HG03521 (cell line): ENCODE measurements at regions not wholly inside any gene's neighbourhood (a gene's known extent, or its start where the extent isn't known, plus 50 kb on each side); places are given as distances from the start of the nearest gene placed in this dataset.

Experiments used
- ATAC-seq: cut with Tn5 transposase; IDR thresholded peaks from one replicate; pipeline ENCODE4 v1.9.1; 2021; ENCODE audit warnings: mild to moderate bottlenecking, moderate library complexity; ENCODE audit not compliant: unreplicated experiment

DNA sequence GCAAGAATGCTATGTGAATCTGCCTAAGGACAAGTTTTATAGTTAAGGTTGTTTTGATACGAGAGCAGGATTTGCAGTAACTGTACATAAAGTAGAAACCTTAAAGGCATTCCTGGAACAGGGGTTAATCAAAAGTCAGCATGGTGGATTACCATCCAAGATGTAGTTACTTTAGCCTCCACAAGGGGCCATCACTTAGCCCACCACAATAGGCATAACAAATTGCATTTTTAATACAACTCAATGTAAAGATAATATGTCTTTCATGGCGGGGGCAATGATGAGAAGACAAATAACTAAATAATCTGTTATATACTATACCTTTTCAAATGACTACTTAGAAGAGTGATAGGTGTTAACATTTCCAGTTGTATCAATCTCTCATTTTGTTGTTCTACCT, 611.2 kb upstream of the ADGRL4 start:
- ATAC-seq, result no peak

DNA sequence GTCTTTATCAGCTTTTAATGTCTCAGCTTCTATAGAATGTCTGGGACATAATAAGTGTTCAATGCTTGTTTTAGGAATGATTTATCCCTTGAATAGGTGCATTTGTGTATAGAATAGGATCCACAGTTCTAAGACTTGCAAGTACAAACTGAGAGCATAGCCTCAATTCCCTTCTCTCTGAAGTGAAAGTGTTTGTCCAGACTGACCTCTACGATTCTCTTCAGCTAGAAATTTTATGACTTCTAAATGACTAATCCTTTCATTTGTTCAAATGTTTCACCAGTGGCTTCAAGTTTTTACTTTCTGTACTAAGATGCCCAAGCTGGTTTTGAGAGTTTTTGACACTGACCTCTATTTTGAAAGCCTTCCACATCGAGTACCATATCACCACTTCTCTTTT, 608.2 kb upstream of the ADGRL4 start:
- ATAC-seq, result no peak

GRCh38 chr1:79614106-79614505, 607.6 kb upstream of the ADGRL4 start:
- ATAC-seq, result no peak

DNA sequence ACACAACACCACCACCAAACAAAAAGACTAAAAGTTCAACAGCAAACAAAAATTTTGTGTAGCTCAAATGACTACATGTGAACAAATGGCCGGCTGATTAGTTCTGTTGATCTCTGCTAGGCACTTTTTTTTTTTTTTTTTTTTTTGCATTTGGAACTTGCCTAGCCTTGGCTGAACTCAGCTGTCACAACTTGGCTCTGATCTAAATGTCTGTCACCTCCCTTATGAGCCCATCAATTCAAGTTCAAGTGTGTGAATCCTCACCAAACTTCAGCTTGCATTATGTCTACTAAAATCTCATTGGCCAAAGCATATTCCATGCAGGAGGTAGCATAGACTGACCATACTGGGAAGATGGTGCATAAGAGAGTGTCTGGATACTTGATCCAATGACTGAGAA, 606.5 kb upstream of the ADGRL4 start:
- ATAC-seq, result no peak

GRCh38 chr1:79604490-79605198, 598.1 kb upstream of the ADGRL4 start:
- ATAC-seq, result no peak

DNA sequence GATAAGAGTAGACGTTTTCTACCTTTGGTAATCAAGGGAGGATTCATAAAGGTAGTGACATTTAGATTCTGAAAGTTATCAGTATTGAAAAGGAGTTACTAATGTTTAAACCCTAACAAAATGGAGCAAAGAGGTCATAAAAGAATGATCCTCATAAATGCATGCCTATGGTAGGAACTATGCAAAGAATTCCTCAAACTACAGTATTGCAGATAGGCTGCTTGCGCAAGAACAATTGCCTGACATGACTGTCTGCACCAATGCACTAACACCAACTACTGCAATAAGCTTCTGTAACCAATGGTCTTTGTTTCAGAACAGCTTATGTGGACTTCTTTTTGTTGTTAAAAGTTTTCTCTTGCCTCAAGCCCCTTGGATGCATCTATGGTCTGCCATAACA, 597.3 kb upstream of the ADGRL4 start:
- ATAC-seq, result no peak

- no peak for ATAC-seq
Measured at GRCh38 chr1:79599257-79599656, 592.7 kb upstream of the ADGRL4 start.

GRCh38 chr1:79595931-79596330, 589.4 kb upstream of the ADGRL4 start:
- ATAC-seq, result no peak

GRCh38 chr1:79594121-79594698, 587.7 kb upstream of the ADGRL4 start:
- ATAC-seq, result no peak

- ATAC-seq, result no peak
Measured at GRCh38 chr1:79592707-79593106, 586.2 kb upstream of the ADGRL4 start.

DNA sequence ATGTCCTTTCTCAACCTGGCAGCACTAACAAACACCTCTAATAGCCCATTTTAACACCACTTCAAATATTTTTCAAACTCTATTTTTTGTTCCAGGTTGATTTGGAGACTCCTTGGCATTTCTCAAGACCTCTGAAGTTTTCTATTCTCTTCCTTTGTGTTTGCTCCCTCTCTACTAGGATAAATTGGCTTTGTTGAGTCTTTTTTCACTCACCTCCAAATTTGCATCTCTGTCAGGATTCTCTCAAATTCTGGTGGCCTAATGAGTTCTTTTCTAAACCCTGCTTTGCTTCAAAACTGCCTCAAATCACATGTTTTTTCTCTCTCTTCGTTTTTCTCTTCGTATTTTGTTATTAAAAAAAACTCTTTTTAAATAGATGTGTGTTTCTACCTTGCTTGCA, 582.2 kb upstream of the ADGRL4 start:
- no peak for ATAC-seq

- ATAC-seq, result no peak
Measured at GRCh38 chr1:79587229-79587628, 580.7 kb upstream of the ADGRL4 start.

- ATAC-seq, result no peak
Measured at GRCh38 chr1:79585801-79586200, 579.3 kb upstream of the ADGRL4 start.

DNA sequence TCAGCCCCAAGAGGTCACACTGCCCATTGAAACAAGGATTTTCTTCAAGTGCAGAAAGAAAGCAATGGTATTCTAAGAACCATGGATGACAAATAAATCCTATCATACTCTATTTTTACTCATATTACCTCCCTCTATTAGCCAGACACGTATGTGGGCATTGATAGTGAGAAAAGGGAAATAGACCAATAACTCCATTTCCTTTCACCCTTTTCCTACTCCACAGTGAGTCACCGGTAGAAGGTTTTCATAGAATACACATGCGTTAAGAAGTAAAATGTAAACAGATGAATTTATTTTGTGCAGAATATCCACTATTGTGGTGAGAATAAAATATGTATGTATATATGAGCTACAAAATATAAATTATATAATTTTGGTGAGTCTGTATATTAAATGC, 568.9 kb upstream of the ADGRL4 start:
- ATAC-seq, result no peak

- ATAC-seq, result no peak
Measured at GRCh38 chr1:79568411-79568810, 561.9 kb upstream of the ADGRL4 start.

GRCh38 chr1:79561521-79561978, 555.0 kb upstream of the ADGRL4 start:
- ATAC-seq, result no peak

DNA sequence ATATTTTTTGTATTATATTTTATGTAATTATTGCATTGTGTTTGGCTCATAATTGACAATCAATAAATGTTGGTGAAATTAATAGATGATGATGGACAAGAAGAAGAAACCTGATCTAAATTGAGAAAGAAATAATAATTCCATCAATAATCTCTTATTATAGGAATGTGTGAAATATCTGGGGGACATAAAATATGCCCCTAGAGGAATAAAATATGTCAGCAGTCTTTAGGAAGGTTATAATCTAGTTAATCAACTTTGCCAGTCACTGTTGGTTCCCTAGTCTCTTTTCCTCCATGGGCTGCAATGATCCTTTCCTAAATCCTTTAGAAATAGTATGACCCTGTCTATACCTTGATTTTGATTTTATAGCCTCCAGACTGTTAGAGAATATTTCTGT, 549.7 kb upstream of the ADGRL4 start:
- no peak for ATAC-seq

DNA sequence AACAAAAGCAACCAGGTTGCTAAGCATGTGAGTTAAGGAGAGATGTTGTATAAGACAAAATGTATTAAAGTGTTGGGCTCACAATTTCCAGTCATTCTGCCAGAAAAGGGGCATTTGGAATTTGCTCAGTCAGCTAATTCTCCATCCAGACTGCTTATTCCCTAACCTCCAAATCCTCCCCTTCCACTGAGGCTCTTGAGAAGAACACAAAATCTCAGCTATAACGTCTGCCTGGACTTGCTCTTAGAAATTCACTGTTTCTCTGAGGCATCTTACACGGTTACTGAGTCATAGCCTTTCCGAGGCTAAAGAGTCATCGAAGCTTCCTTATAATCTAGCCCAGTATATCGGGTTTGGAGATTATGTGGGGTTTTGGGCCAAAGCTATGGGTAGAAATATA, 548.2 kb upstream of the ADGRL4 start:
- no peak for ATAC-seq

DNA sequence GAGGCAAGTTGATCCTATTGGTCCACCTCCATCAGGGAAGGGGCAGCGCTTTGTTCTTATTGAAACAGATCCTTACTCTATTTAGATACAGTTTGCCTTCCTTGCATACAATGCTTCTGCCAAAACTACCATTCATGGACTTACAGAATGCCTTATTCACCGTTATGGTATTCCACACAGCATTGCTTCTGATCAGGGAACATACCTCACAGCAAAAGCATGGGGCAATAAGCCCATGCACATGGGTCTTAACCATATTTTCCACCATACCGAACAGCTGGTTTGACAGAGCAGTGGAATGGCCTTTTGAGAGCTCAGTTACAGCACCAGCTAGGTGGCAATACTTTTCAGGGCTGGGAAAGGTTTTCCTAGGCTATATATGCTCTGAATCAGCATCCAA, 544.8 kb upstream of the ADGRL4 start:
- no peak for ATAC-seq

GRCh38 chr1:79550402-79550801, 543.9 kb upstream of the ADGRL4 start:
- no peak for ATAC-seq

DNA sequence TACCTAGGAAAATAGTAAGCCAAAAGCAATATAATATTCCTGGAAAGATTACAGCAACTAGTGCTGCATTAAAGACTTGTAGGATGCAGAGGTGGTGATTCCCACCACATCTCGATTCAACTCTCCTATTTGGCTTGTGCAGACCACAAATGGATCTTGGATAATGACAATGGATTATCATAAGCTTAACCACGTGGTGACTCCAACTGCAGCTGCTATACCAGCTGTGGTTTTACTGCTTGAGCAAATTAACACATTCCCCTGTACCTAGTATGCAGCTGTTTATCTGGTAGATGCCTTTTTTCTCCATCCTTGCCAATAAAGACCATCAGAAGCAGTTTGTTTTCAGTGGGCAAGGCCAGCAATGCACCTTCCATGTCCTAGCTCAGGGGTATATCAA, 542.7 kb upstream of the ADGRL4 start:
- ATAC-seq, result no peak

DNA sequence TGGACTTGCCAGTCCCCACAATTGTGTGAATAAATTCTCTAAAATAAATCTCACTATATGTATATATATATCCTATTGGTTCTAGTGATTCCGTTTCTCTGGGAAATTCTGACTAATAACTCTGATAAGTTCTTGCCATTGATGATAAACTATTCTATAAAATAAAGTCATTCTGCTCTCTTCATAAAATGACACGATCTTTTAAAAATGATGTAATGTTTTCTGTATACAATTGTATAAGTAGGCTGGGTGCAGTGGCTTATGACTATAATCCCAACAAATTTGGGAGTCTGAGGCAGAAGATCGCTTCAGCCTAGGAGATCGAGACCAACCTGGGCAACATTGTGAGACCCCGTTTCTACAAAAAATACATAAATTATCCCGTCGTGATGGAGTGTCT, 541.0 kb upstream of the ADGRL4 start:
- ATAC-seq, result no peak

- ATAC-seq, result no peak
Measured at GRCh38 chr1:79543394-79543793, 536.9 kb upstream of the ADGRL4 start.
